OCI-LY1 (cell line): ENCODE measurements at regions not wholly inside any gene's neighbourhood (a gene's known extent, or its start where the extent isn't known, plus 50 kb on each side); places are given as distances from the start of the nearest gene placed in this dataset.

Experiments
- H2AFZ ChIP-seq: fragments of 200-600 bp; sonication (generic), shearing (Covaris generic); 2 replicates; pipeline ENCODE4 v1.6.0; 2014; ENCODE audit warnings: antibody characterized with exemption, mild to moderate bottlenecking, low read length
- H3F3A ChIP-seq: fragments of 200-600 bp; sonication (generic), shearing (Covaris generic); 2 replicates; pipeline ENCODE4 v1.6.0; 2014; ENCODE audit warnings: mild to moderate bottlenecking, antibody characterized with exemption, low read length, moderate library complexity; ENCODE audit not compliant: insufficient read depth
- H3K27ac ChIP-seq: fragments of 200-600 bp; sonication (generic); 2 replicates; pipeline ENCODE4 v1.5.1; 2014; ENCODE audit warnings: low read length, mixed run types, mild to moderate bottlenecking, low read depth; ENCODE audit not compliant: poor library complexity, severe bottlenecking
- H3K27me3 ChIP-seq: fragments of 200-600 bp; sonication (generic); 2 replicates; pipeline ENCODE4 v1.6.0; 2014; ENCODE audit warnings: antibody characterized with exemption, mild to moderate bottlenecking, low read length, moderate library complexity; ENCODE audit not compliant: insufficient read depth
- H3K36me3 ChIP-seq: fragments of 200-600 bp; sonication (generic); 2 replicates; pipeline ENCODE4 v1.6.1; 2014; ENCODE audit warnings: mild to moderate bottlenecking, antibody characterized with exemption, low read length, moderate library complexity, mixed read lengths; ENCODE audit not compliant: insufficient read depth
- H3K4me1 ChIP-seq: fragments of 200-600 bp; sonication (generic); 2 replicates; pipeline ENCODE4 v1.5.1; 2014; ENCODE audit warnings: mild to moderate bottlenecking, low read length, moderate library complexity; ENCODE audit not compliant: insufficient read depth, severe bottlenecking
- H3K4me2 ChIP-seq: fragments of 200-600 bp; sonication (generic), shearing (Covaris generic); 2 replicates; pipeline ENCODE4 v1.6.1; 2014; ENCODE audit warnings: low read length
- H3K4me3 ChIP-seq: fragments of 200-600 bp; sonication (generic); 2 replicates; pipeline ENCODE4 v1.5.1; 2014; ENCODE audit warnings: low read length, low read depth, mild to moderate bottlenecking, mixed read lengths; ENCODE audit not compliant: poor library complexity, severe bottlenecking
- H3K79me2 ChIP-seq: fragments of 200-600 bp; shearing (Covaris generic); 2 replicates; pipeline ENCODE4 v1.6.1; 2016; ENCODE audit warnings: mixed run types, low read length, mixed read lengths; ENCODE audit not compliant: insufficient read depth
- H3K9ac ChIP-seq: fragments of 200-600 bp; sonication (generic), shearing (Covaris generic); 2 replicates; pipeline ENCODE4 v1.6.1; 2014; ENCODE audit warnings: mild to moderate bottlenecking, low read length, mixed read lengths
- H3K9me2 ChIP-seq: fragments of 200-600 bp; sonication (generic), shearing (Covaris generic); 2 replicates; pipeline ENCODE4 v1.6.1; 2014; ENCODE audit warnings: low read depth, mild to moderate bottlenecking, low read length, mixed read lengths
- H3K9me3 ChIP-seq: fragments of 200-600 bp; shearing (Covaris generic); 2 replicates; pipeline ENCODE4 v1.6.1; 2014; ENCODE audit warnings: low read length, mixed read lengths
- H4K20me1 ChIP-seq: fragments of 200-600 bp; sonication (generic), shearing (Covaris generic); 2 replicates; pipeline ENCODE4 v1.6.0; 2016; ENCODE audit warnings: mild to moderate bottlenecking, low read length; ENCODE audit not compliant: insufficient read depth
- CTCF ChIP-seq: fragments of 200-600 bp; sonication (generic), shearing (Covaris generic); IDR thresholded peaks from 2 replicates; pipeline ENCODE4 v1.5.1; 2017; ENCODE audit warnings: mild to moderate bottlenecking, antibody characterized with exemption, low read length, moderate library complexity, mixed read lengths
- EZH2 ChIP-seq: fragments of 200-600 bp; sonication (generic), shearing (Covaris generic); IDR thresholded peaks from 2 replicates; pipeline ENCODE4 v1.8.0; 2017; ENCODE audit warnings: borderline replicate concordance, mixed run types, mild to moderate bottlenecking, antibody characterized with exemption, low read length, moderate library complexity, mixed read lengths

- Histone ChIP-seq H3K27me3 (peaks cover 4% of the 10 kb centered on the region; the same call in 1 of the 2 replicates), H3K4me3 (no peak overlapping the region), H3K79me2 (no peaks in the 10 kb centered on the region), H3K36me3 (no peaks in the 10 kb centered on the region), H3K4me2 (no peak overlapping the region), H3F3A (no peaks in the 10 kb centered on the region), H3K9me2 (no peaks in the 10 kb centered on the region), H2AFZ (no peak overlapping the region), H3K9me3 (no peaks in the 10 kb centered on the region), H4K20me1 (no peaks in the 10 kb centered on the region), H3K9ac (no peak overlapping the region), H3K4me1 (no peaks in the 10 kb centered on the region), H3K27ac (no peak overlapping the region)
- TF ChIP-seq EZH2 = no peak
Observed at GRCh38 chr20:51228763-51229162, 205.9 kb upstream of the KCNG1 start.

GRCh38 chr20:51227744-51228143 lies 204.8 kb upstream of the KCNG1 start:
- Histone ChIP-seq H3K4me3 (no peak overlapping the region), H3K36me3 (no peaks in the 10 kb centered on the region), H3K4me1 (no peaks in the 10 kb centered on the region), H3F3A (no peaks in the 10 kb centered on the region), H4K20me1 (no peaks in the 10 kb centered on the region), H3K4me2 (no peak overlapping the region), H3K79me2 (no peaks in the 10 kb centered on the region), H2AFZ (no peak overlapping the region), H3K9ac (no peak overlapping the region), H3K27ac (no peak overlapping the region), H3K27me3 (peaks cover 4% of the 10 kb centered on the region; the same call in 1 of the 2 replicates), H3K9me3 (no peaks in the 10 kb centered on the region), H3K9me2 (no peaks in the 10 kb centered on the region)
- no peak for TF ChIP-seq CTCF
- no peak for TF ChIP-seq EZH2

- Histone ChIP-seq H3K9me3 (no peaks in the 10 kb centered on the region), H3K4me2 (no peak overlapping the region), H3K9me2 (no peaks in the 10 kb centered on the region), H3K79me2 (no peaks in the 10 kb centered on the region), H3K27ac (no peak overlapping the region), H3K9ac (no peak overlapping the region), H3F3A (no peaks in the 10 kb centered on the region), H4K20me1 (no peaks in the 10 kb centered on the region), H2AFZ (no peak overlapping the region), H3K36me3 (no peaks in the 10 kb centered on the region), H3K4me1 (no peaks in the 10 kb centered on the region), H3K27me3 (no peaks in the 10 kb centered on the region), H3K4me3 (no peak overlapping the region)
- TF ChIP-seq CTCF = no peak
- TF ChIP-seq EZH2 = no peak
Observed at GRCh38 chr20:51223183-51223720, 200.3 kb upstream of the KCNG1 start.

GRCh38 chr20:51221791-51222408 lies 199.0 kb upstream of the KCNG1 start:
- no peaks in the 10 kb centered on the region for H4K20me1 ChIP-seq
- no peaks in the 10 kb centered on the region for H3K36me3 ChIP-seq
- H3K9me2 ChIP-seq = no peaks in the 10 kb centered on the region
- no peaks in the 10 kb centered on the region for H3F3A ChIP-seq
- no peak overlapping the region for H3K4me3 ChIP-seq
- H3K27me3 ChIP-seq = no peaks in the 10 kb centered on the region
- TF ChIP-seq EZH2 = no peak
- no peak for TF ChIP-seq CTCF
- H2AFZ ChIP-seq = no peak overlapping the region
- H3K9me3 ChIP-seq = no peaks in the 10 kb centered on the region
- H3K27ac ChIP-seq = no peak overlapping the region
- H3K4me2 ChIP-seq = no peak overlapping the region
- H3K4me1 ChIP-seq = no peaks in the 10 kb centered on the region
- no peaks in the 10 kb centered on the region for H3K79me2 ChIP-seq
- H3K9ac ChIP-seq = no peak overlapping the region
